ENCODE measurements at regions not wholly inside any gene's neighbourhood (a gene's known extent, or its start where the extent isn't known, plus 50 kb on each side); places are given as distances from the start of the nearest gene placed in this dataset.
"Not testable (repeated sequence)": the region's sequence is repeated elsewhere in the genome, so short reads cannot be mapped to it uniquely, and the experiment has no call there.

GRCh38 chr3:10665592-10665991 lies 150.4 kb upstream of the SLC6A11 start:
- peak; percentile 37 for DNase-seq (ENCODE audit: low spot score)

DNA sequence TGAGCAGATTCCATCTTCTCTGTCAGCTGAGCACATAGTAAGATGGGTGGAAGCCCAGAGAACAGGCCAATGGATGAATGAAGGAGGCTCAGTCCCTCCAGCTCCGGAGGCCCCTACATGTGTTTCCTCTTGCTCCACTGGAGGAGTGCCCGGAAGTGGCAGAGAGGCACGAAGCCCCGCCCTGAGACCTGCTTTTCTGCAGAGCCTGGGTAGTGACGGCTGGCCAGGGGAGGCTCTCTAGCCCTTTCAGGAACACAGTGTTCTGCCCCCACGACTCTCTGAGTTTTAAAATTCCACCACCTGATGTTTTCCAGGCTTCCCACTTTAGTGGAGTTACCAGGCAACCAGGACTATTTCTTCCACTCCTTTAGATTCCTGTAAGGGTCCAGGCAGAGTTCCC lies 149.4 kb upstream of the SLC6A11 start:
- peak; percentile 42 for DNase-seq (ENCODE audit: low spot score)

DNA sequence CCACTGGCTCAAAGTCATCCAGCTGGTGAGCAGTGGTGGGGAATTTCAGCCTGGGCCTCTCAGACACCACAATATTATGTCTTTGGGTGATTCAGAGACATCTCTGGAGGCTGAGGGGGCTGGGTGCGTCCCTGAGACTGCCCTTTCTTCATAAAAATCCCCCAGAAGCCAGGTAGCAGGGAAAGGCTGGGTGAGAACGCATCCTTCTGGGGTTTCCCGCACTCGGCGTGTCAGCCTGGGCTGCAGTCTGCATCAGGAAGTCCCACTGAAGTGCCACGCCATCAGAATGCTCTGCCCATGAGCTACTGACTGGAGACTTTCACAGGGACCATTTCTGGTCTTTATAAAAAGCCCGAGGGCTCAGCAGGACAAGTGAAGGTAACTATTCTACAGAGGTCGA lies 148.8 kb upstream of the SLC6A11 start:
- DNase-seq (ENCODE audit: low spot score), result no peak

GRCh38 chr3:10667901-10668476 lies 148.0 kb upstream of the SLC6A11 start:
- DNase-seq (ENCODE audit: low spot score), result no peak

- DNase-seq (ENCODE audit: low spot score), result no peak
These were observed 146.5 kb upstream of the SLC6A11 start for GRCh38 chr3:10669490-10670048.

GRCh38 chr3:10672422-10672821 lies 143.6 kb upstream of the SLC6A11 start:
- no peak for DNase-seq (ENCODE audit: low spot score)

GRCh38 chr3:10674578-10674977 lies 141.4 kb upstream of the SLC6A11 start:
- peak; percentile 82 for DNase-seq (ENCODE audit: low spot score)

DNA sequence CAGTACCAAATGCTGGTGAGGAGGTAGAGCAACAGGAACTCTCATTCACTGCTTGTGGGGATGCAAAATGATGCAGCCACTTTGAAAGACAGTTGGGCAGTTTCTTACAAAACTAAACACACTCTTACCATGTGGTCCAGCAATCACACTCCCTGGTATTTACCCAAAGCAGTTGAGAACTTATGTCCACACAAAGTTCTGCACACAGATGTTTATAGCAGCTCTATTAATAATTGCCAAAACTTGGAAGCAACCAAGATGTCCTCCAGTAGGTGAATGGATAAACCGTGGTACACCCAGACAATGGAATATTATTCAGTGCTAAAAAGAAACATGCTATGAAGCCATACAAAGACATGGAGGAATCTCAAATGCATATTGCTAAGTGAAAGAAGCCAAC lies 139.1 kb upstream of the SLC6A11 start:
- no peak for DNase-seq (ENCODE audit: low spot score)

DNA sequence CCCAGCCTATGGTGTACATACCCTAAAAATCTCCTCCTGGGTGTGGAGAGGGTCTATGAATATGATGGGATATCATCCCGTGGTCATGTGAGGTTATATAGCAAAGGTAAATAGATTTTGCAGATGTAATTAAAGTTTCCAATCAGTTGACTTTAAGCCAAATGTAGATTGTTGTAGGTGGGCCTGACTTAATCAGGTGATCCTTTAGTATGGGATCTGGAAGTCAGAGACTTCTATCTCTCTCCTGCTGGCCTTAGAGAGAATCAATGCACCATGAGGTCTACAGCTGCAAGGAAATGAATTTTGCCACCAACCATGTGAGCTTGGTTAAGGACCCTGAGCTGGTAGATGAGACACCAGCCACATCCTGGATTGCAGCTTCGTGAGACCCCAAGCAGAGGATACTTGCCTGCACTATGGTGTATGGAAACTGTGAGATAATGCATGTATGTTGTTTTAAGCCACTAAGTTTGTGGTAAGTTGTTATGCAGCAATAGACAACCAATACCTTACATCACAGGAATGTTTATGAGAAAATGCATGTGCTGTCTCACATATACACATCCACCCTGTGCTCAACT lies 137.1 kb upstream of the SLC6A11 start:
- no peak for DNase-seq (ENCODE audit: low spot score)

- no peak for DNase-seq (ENCODE audit: low spot score)
These were observed 135.2 kb upstream of the SLC6A11 start for GRCh38 chr3:10680796-10681195.

DNA sequence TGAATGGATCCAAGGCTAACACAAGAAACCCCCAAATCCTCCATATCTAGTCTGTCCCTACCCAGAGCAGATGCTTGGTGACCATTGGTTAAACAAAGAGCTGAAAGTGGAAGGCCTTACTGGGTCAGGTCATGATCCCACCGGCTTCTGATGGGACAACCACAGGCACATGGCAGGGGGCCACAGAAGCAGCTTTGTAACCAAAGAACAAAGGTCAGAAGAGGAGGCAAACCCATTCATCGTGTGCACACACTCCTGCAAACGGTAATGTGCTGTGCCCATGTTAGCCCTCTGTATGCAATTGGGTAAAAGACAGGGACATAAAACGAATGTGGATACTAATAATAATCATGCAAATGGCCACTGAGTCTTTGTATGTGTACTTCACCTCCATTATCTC lies 133.3 kb upstream of the SLC6A11 start:
- DNase-seq (ENCODE audit: low spot score), result no peak

GRCh38 chr3:10683106-10683505 lies 132.9 kb upstream of the SLC6A11 start:
- DNase-seq (ENCODE audit: low spot score), result no peak

GRCh38 chr3:10688126-10688525 lies 127.9 kb upstream of the SLC6A11 start:
- DNase-seq (ENCODE audit: low spot score), result no peak

DNA sequence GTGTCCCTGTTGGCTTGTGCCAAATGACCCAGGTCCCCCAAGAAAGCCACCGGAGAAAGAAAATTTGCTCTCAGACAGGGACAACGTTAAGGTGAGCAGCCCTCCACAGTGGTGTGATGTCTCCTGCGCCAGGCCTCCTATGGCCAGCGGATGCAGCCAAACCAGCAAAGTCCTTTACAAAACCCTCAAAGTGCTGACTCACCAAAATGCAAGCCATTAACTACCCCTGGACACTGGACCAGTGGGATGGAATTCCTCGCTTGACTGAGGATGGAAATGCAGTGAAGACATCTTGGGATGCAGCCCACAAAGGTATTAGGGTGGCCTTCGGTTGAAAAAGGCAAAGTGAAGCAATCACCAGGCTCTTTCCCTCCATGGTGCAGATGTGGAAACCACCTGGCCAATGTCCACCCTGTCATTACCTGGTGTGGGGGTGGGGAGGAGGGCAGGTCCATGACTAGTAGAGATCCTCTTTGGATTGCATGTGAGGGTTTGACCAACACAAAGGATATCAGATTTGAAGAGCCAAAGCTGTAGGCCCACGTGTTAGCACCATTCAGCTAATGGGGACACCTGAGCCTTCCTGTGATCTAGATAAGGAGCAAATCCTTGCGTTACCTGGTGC lies 127.4 kb upstream of the SLC6A11 start:
- DNase-seq (ENCODE audit: low spot score), result no peak

GRCh38 chr3:10692039-10692622 lies 123.9 kb upstream of the SLC6A11 start:
- no peak for DNase-seq (ENCODE audit: low spot score)

DNA sequence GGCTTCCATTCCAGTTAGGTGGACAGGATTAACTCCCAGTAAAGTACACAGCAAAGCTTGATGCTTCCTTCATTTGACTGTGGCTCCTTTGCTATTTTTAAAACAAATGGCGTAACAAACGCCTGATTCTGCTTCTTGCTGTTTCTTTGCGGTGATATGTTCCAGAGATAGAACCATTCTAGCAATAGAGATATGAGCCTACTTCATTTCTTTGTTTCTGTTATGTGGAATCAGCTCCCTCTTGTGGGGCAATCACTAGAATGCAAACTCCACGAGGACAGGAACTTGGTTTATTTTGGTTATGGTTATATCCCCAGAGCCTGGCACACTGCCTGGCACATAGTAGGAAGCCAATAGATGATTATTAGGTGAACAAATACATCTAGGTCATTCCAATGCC lies 122.6 kb upstream of the SLC6A11 start:
- DNase-seq (ENCODE audit: low spot score), result no peak

GRCh38 chr3:10694179-10694578 lies 121.8 kb upstream of the SLC6A11 start:
- no peak for DNase-seq (ENCODE audit: low spot score)

GRCh38 chr3:10695186-10695585 lies 120.8 kb upstream of the SLC6A11 start:
- DNase-seq (ENCODE audit: low spot score), result not testable (repeated sequence)

- no peak for DNase-seq (ENCODE audit: low spot score)
These were observed 120.3 kb upstream of the SLC6A11 start for GRCh38 chr3:10695595-10696285.

DNA sequence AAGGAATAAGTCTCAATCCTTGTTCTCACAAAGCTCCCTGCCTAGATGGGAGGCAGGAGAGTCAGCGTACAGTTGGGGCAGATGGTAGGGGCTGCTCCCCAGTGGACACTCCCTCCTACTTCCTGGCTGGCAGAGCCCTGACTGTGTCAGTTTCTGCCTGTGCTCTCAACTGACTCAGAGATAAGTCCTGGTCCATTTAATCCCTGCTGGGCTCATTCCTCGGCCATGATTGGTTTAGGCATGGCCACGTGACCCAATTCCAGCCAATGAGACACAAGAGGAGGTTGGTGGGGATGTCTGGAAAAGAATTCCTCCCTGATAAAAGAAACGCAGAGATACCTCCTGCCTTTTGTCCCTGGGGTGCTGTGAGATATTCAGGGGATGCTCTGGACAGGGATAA lies 118.1 kb upstream of the SLC6A11 start:
- no peak for DNase-seq (ENCODE audit: low spot score)

- no peak for DNase-seq (ENCODE audit: low spot score)
These were observed 115.2 kb upstream of the SLC6A11 start for GRCh38 chr3:10700821-10701220.

DNA sequence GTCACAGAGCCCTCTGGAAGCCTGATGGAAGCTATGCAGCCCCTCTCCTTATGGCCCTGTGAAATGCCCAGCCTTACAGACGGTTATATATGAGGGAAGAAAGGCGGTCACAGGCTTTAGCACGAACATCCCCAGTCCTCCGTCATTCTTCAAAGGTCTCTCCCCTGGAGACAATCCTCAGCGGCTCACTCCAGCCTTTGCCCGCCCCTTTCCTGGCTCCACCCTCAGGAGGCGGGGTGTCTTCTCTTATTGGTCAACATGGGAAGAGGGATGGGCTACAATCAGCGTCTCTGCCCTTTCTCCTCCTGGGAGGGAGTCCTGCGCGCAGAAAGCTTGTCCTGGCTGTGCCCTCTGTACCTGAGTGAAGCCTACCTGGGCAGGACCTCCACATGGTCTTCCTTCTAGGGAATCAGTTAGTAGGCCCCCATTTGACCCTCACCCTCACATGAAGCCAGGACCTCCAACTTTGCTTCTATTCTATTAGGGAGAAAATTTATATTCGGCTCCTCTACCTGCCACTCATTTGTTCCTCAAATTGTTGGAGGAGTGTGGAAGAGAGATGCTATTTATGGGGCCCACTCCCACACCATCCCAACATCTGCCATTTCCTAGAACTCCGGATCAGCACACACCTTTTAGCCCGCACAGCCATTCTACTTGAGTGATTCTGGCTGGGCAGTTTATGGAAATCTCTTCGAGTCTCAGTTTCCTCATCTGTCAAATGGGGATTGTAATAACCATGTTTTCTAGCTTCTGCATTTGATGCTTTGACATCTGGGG lies 112.9 kb upstream of the SLC6A11 start:
- peak; percentile 22 for DNase-seq (ENCODE audit: low spot score)
